Esophagus muscularis mucosa (tissue), 4 donors: ENCODE measurements at regions not wholly inside any gene's neighbourhood (a gene's known extent, or its start where the extent isn't known, plus 50 kb on each side); places are given as distances from the start of the nearest gene placed in this dataset.

ENCODE experiments used
- DNase-seq: peaks from one replicate; pipeline ENCODE4 v3.0.0-alpha.2; 2017; ENCODE audit errors: extremely low spot score
- H3K27ac ChIP-seq, 4 donors: fragments of 200-600 bp; sonication (generic); replicated peaks in 1 of 4; 1 replicate in 3 of 4; 2 replicates in 1 of 4; pipeline ENCODE4 v1.5.1; 2016 to 2019; ENCODE audit warnings: mild to moderate bottlenecking in 1 of 4
- H3K27me3 ChIP-seq, 4 donors: fragments of 200-600 bp; sonication (generic); one replicate each; pipeline versions ENCODE4 v1.5.1 to v1.6.0; 2016 to 2019
- H3K36me3 ChIP-seq, 4 donors: fragments of 200-600 bp; sonication (generic); one replicate each; pipeline ENCODE4 v1.5.1; 2016 to 2019
- H3K4me1 ChIP-seq, 4 donors: fragments of 200-600 bp; sonication (generic); one replicate each; pipeline ENCODE4 v1.5.1; 2016 to 2019
- H3K4me3 ChIP-seq, 4 donors: fragments of 200-600 bp; sonication (generic); 1 replicate in 2 of 4; 2 replicates in 2 of 4; pipeline ENCODE4 v1.5.1; 2016 to 2019; ENCODE audit warnings: mild to moderate bottlenecking in 4 of 4, moderate library complexity in 1 of 4
- H3K9me3 ChIP-seq, 4 donors: fragments of 200-600 bp; sonication (generic); 1 replicate in 3 of 4; 2 replicates in 1 of 4; pipeline ENCODE4 v1.5.1; 2016 to 2019
- CTCF ChIP-seq, 3 experiments: fragments of 200-600 bp in 2 of 3; fragments of 450-650 bp in 1 of 3; sonication (generic) in 2 of 3; IDR thresholded peaks; one replicate each; pipeline ENCODE4 v1.5.1; 2017 to 2019; ENCODE audit warnings: antibody characterized with exemption in 3 of 3, mild to moderate bottlenecking in 2 of 3, moderate library complexity in 1 of 3
- EP300 ChIP-seq: sonication (generic); formaldehyde crosslinking; IDR thresholded peaks from one replicate; pipeline ENCODE4 v1.6.1; 2017; ENCODE audit warnings: antibody characterized with exemption
- POLR2A ChIP-seq: fragments of 450-650 bp; IDR thresholded peaks from one replicate; pipeline ENCODE4 v1.6.1; 2017; ENCODE audit warnings: antibody characterized with exemption, moderate library complexity, mild to moderate bottlenecking, low read depth
- POLR2AphosphoS5 ChIP-seq, 2 donors: sonication (generic); formaldehyde crosslinking; IDR thresholded peaks; one replicate each; pipeline ENCODE4 v1.6.1; 2017; ENCODE audit warnings: antibody characterized with exemption in 2 of 2
- WGBS: methylation state at CpG from one replicate; pipeline ENCODE4 v1.1.5; 2018; 5-methylcytosine and 5-hydroxymethylcytosine counted together
- intact Hi-C: fragments of 100-400 bp; cut with DNase I; formaldehyde crosslinking; loops from one replicate; pipeline ENCODE4 v1.15.1; 2023

- peaks cover 0 to 2% (median 0%) of the 10 kb centered on the region in 4 donors for H3K27me3 ChIP-seq
- WGBS: 56% methylated on average over 1 of the region's 1 CpG
- no peak for DNase-seq
- no peaks in the 10 kb centered on the region for H3K36me3 ChIP-seq
- peaks cover 0 to 23% (median 18%) of the 10 kb centered on the region in 4 donors for H3K9me3 ChIP-seq
- TF ChIP-seq EP300 (no peak), POLR2AphosphoS5 (IDR thresholded peaks at IDR 0.05) (no peak)
- no peaks in the 10 kb centered on the region for H3K4me1 ChIP-seq
- intact Hi-C loops: no loop called here
- no peak overlapping the region for H3K4me3 ChIP-seq
- H3K27ac ChIP-seq: no peak overlapping the region
Measured at GRCh38 chr7:4430227-4430626, 251.9 kb upstream of the FOXK1 start.

- intact Hi-C loops: no loop called here
Measured at GRCh38 chr7:4434306-4434705, 247.8 kb upstream of the FOXK1 start.

GRCh38 chr7:4436361-4436895 is 245.7 kb upstream of the FOXK1 start:
- Histone ChIP-seq H3K9me3 (no peaks in the 10 kb centered on the region), H3K36me3 (no peaks in the 10 kb centered on the region), H3K4me3 (no peak overlapping the region), H3K4me1 (peaks cover 0 to 4% (median 0%) of the 10 kb centered on the region in 4 donors), H3K27ac (no peak overlapping the region), H3K27me3 (peaks cover 0 to 17% (median 0%) of the 10 kb centered on the region in 4 donors)
- TF ChIP-seq POLR2AphosphoS5 (IDR thresholded peaks at IDR 0.05): no peak
- TF ChIP-seq CTCF (IDR thresholded peaks at IDR 0.05): no peak
- no peak for TF ChIP-seq EP300
- no peak for TF ChIP-seq POLR2A
- DNase-seq: peak; percentile 53
- 67% methylated on average over 5 of the region's 5 CpGs for WGBS
- intact Hi-C loops: no loop called here

More at GRCh38 chr7:4434306-4434705, 247.8 kb upstream of the FOXK1 start:
- 55% methylated on average over 13 of the region's 13 CpGs for WGBS
- Histone ChIP-seq H3K27me3 (peaks cover 0 to 17% (median 0%) of the 10 kb centered on the region in 4 donors), H3K36me3 (no peaks in the 10 kb centered on the region), H3K27ac (no peak overlapping the region), H3K4me1 (peaks cover 0 to 4% (median 0%) of the 10 kb centered on the region in 4 donors), H3K4me3 (peak overlapping the region in 1 of 4 donors; percentile 14), H3K9me3 (peaks cover 0 to 16% (median 14%) of the 10 kb centered on the region in 4 donors)
- peak; percentile 57 for DNase-seq
- TF ChIP-seq CTCF (IDR thresholded peaks at IDR 0.05): no peak
- no peak for TF ChIP-seq POLR2AphosphoS5 (IDR thresholded peaks at IDR 0.05)
- no peak for TF ChIP-seq EP300
- TF ChIP-seq POLR2A: no peak

GRCh38 chr7:4436936-4437335 is 245.2 kb upstream of the FOXK1 start:
- Histone ChIP-seq H3K27ac (no peak overlapping the region), H3K9me3 (no peaks in the 10 kb centered on the region), H3K36me3 (no peaks in the 10 kb centered on the region), H3K4me3 (no peak overlapping the region), H3K27me3 (peaks cover 0 to 17% (median 0%) of the 10 kb centered on the region in 4 donors), H3K4me1 (peaks cover 0 to 4% (median 0%) of the 10 kb centered on the region in 4 donors)
- peak; percentile 79 for DNase-seq
- TF ChIP-seq POLR2A (no peak), EP300 (no peak), POLR2AphosphoS5 (IDR thresholded peaks at IDR 0.05) (no peak), CTCF (IDR thresholded peaks at IDR 0.05) (no peak)
- 75% methylated on average over 3 of the region's 3 CpGs for WGBS
- intact Hi-C loops: no loop called here

- Histone ChIP-seq H3K36me3 (no peaks in the 10 kb centered on the region), H3K4me1 (peaks cover 0 to 4% (median 0%) of the 10 kb centered on the region in 4 donors), H3K27ac (no peak overlapping the region), H3K9me3 (no peaks in the 10 kb centered on the region), H3K4me3 (no peak overlapping the region), H3K27me3 (peaks cover 0 to 17% (median 0%) of the 10 kb centered on the region in 4 donors)
- intact Hi-C loops: no loop called here
- no peak for TF ChIP-seq CTCF (IDR thresholded peaks at IDR 0.05)
- no peak for TF ChIP-seq POLR2AphosphoS5 (IDR thresholded peaks at IDR 0.05)
- TF ChIP-seq EP300: no peak
- no peak for TF ChIP-seq POLR2A
- 24% methylated on average over 4 of the region's 4 CpGs for WGBS
- no peak for DNase-seq
Measured at GRCh38 chr7:4437916-4438315, 244.2 kb upstream of the FOXK1 start.
